ENCODE measurements at regions not wholly inside any gene's neighbourhood (a gene's known extent, or its start where the extent isn't known, plus 50 kb on each side); places are given as distances from the start of the nearest gene placed in this dataset.

DNA sequence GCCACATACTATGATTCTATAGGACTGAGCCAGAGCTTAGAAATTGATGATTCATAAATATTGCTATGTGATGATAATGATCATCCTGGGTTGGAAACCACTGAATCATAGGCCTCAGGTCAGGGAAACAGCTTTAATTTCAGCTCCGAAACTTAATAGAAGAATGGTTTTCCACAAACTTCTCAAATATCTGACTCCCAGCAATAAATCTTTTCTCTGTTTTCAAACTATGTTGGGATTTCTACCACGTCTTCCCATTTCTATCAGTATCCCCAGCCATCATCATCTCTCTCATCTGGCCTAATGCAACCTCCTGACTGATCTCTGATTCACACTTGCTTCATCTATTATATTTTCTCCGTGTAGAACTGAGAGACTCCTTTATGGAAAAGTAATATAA is 521.8 kb upstream of the AGA start:
- TF ChIP-seq, protein P1, sequence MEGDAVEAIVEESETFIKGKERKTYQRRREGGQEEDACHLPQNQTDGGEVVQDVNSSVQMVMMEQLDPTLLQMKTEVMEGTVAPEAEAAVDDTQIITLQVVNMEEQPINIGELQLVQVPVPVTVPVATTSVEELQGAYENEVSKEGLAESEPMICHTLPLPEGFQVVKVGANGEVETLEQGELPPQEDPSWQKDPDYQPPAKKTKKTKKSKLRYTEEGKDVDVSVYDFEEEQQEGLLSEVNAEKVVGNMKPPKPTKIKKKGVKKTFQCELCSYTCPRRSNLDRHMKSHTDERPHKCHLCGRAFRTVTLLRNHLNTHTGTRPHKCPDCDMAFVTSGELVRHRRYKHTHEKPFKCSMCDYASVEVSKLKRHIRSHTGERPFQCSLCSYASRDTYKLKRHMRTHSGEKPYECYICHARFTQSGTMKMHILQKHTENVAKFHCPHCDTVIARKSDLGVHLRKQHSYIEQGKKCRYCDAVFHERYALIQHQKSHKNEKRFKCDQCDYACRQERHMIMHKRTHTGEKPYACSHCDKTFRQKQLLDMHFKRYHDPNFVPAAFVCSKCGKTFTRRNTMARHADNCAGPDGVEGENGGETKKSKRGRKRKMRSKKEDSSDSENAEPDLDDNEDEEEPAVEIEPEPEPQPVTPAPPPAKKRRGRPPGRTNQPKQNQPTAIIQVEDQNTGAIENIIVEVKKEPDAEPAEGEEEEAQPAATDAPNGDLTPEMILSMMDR (IDR thresholded peaks at IDR 0.05) = no peak
- TF ChIP-seq POLR2A (IDR thresholded peaks at IDR 0.05) = no peak
